IPS-11a (cell line): ENCODE measurements at regions not wholly inside any gene's neighbourhood (a gene's known extent, or its start where the extent isn't known, plus 50 kb on each side); places are given as distances from the start of the nearest gene placed in this dataset.

Experiments used
- H3K4me3 ChIP-seq: one replicate; pipeline ENCODE4 v1.5.1; 2013; ENCODE audit warnings: low read depth, low read length, control low read depth

- no peak overlapping the region for H3K4me3 ChIP-seq
Observed at GRCh38 chr12:24191117-24191516, 241.6 kb upstream of the SOX5 start.

DNA sequence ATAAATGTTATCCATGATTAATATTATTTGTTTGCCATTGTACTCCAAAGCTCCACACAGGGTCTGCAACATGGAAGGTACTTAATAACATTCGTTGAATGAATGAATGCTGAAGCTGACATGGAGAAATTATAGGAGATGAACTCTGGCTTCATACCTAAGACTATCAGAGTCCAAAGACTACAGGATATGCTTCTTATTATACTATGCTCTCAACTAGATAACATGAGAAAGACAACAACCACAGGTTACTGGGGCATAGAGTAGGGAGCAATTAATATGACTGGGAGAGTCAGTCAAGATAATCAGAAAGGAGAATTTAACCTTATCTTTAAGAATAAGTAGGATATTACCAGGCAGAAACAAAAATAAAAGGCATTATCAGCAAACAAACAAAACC is 236.3 kb upstream of the SOX5 start:
- H3K4me3 ChIP-seq: no peak overlapping the region

DNA sequence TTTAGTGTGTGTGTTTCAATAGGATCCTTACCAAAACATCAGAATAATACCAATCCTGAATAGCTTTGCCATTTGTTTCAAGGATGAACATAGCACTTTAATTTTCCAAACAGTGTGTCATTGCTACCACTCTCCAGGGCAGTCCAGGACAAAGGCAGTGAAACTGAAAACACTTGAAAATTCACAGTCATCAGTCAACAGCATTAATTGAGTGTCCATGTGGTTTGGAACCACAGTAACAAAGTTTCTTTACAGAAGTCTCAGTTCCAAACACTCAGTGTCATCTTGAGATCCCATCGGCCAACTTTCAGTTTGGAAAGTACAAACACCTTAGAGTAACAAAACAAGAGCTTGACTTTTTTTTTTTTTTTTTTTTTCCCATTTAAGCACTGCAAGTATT is 228.4 kb upstream of the SOX5 start:
- H3K4me3 ChIP-seq: no peak overlapping the region

DNA sequence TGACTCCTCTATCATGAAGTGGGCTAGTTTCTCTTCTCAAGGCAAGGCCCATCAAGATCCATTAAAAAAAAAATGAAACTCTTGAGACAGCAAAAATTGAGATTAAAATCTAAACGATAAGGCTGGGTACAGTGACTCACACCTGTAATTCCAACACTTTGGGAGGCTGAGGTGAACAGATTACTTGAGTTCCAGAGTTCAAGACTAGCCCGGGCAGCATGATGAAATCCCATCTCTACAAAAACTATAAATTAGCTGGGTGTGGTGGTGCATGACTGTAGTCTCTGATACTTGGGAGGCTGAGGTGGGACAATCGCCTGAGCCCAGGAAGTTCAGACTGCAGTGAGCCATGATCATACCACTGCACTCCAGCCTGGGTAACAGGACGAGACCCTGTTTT is 226.5 kb upstream of the SOX5 start:
- no peak overlapping the region for H3K4me3 ChIP-seq

- no peak overlapping the region for H3K4me3 ChIP-seq
Observed at GRCh38 chr12:24175284-24175683, 225.8 kb upstream of the SOX5 start.

DNA sequence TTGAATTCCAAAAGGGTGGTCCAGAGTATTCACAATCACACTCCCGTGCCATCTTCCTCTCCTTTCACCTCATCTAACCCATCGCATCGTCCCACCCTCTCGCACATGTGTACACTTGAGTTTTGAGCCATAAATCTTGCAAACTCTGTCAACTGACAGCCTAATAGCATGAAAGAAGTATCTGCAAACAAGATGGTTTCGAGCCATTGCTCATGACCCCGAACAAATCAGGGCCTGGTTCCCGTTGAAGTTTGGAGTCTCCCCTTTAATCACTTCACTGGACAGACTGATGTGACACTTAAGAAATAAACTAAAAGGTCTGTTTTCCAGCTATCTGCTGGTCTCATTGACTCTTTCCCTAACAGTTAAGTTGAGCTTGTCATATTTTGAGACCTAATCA is 223.6 kb upstream of the SOX5 start:
- H3K4me3 ChIP-seq: no peak overlapping the region

GRCh38 chr12:24172773-24173066 is 223.2 kb upstream of the SOX5 start:
- no peak overlapping the region for H3K4me3 ChIP-seq

GRCh38 chr12:24172031-24172772 is 222.7 kb upstream of the SOX5 start:
- no peak overlapping the region for H3K4me3 ChIP-seq

GRCh38 chr12:24155042-24155441 is 205.6 kb upstream of the SOX5 start:
- H3K4me3 ChIP-seq: no peak overlapping the region

- no peak overlapping the region for H3K4me3 ChIP-seq
Observed at GRCh38 chr12:24153079-24153478, 203.6 kb upstream of the SOX5 start.

DNA sequence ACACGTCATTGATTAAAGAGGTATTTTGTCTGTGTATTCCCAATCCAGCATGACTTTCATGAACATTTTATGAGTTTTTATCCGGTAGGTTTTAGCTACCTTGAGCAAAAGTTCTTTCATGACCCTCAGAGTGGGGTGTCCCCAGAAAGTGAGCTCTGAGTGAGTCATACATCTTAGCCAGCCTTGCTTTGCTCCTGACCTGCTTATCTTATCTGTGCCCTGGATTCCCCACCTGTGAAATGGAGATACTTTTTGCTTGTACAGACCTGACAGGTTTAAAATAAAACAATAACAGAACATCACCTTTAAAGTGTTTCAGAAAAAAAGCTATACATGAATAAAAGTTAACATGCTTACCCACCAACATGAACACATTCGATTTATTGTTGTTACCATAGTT is 202.8 kb upstream of the SOX5 start:
- H3K4me3 ChIP-seq: no peak overlapping the region

GRCh38 chr12:24143928-24144327 is 194.5 kb upstream of the SOX5 start:
- no peak overlapping the region for H3K4me3 ChIP-seq

DNA sequence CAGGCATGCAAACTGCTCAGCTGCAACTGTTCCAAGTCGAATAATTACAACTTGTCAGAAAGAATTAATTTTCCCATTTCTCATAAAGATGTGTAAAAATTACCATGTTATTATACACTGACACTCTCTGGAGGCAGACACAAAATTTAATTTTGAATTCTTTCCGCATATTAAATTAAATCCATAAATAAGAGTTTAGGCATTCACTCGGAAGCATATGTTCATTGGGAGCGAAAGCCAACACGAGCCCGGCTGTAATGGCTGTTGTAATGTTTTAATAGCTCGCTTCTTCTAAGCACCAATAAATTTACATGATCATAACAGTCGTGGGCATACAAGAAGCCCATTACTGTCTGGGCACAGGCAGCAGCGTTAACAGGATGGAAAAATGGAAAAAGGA is 189.6 kb upstream of the SOX5 start:
- H3K4me3 ChIP-seq: no peak overlapping the region

DNA sequence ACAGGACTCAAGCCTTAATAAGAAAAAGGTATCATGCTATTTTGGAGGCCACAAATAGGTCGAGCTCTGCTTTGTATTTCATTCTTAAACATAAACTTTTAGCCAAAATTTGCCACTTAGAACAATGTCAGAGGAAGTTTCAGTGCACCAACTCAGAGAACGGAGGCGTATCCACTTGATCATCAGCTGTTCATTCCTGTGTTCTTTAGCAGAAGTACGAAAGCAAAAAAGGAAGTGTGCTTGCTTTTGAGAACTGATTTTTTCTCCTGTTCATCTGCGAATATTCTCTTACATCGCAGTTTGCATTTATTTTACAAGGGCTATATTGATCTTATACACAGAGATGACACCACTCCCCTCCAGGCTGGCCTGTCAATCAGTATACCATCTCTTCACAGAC is 188.6 kb upstream of the SOX5 start:
- H3K4me3 ChIP-seq: no peak overlapping the region

- H3K4me3 ChIP-seq: no peak overlapping the region
Observed at GRCh38 chr12:24135158-24135850, 185.8 kb upstream of the SOX5 start.

DNA sequence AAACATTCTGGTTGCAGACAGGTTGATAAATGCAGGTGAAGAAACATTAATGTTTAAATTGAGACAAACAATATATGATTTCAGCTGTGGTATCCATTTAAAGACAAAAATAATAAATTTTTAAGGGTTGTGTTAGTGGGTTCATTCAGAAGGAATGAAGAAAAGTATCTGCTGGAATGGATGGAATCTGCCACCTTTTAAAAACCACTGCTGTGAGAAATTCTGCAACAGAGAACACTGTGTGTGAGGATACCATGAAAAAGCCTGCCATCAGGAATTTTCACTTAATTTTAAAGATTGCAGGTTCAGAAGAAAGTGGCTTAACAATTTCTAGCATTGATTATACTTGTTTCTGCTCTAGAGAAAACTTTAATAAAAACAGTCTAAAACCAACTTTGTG is 184.6 kb upstream of the SOX5 start:
- H3K4me3 ChIP-seq: no peak overlapping the region

GRCh38 chr12:24133384-24133783 is 183.9 kb upstream of the SOX5 start:
- H3K4me3 ChIP-seq: no peak overlapping the region

GRCh38 chr12:24127919-24128721 is 178.7 kb upstream of the SOX5 start:
- H3K4me3 ChIP-seq: no peak overlapping the region

- H3K4me3 ChIP-seq: no peak overlapping the region
Observed at GRCh38 chr12:24125280-24125679, 175.8 kb upstream of the SOX5 start.

GRCh38 chr12:24121911-24122310 is 172.4 kb upstream of the SOX5 start:
- H3K4me3 ChIP-seq: no peak overlapping the region

GRCh38 chr12:24118668-24119067 is 169.2 kb upstream of the SOX5 start:
- no peak overlapping the region for H3K4me3 ChIP-seq

DNA sequence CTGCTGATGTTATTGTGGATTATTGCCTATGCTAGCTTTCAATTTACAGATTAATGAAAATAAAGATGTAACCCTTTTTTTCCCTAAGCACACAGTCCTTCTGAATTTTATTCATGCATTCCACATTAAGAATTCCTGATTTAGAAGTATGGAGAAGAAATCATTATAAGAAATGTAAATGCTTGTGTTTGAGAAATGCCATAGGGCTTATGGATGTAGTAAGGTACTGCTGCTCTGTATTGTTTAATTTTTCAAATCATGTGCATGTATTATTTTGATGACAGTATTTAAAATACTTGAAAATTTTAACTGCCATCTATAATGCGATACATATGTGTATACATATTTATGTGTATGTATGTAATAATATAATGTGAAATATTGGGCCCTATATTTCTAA is 167.1 kb upstream of the SOX5 start:
- H3K4me3 ChIP-seq: no peak overlapping the region
